ENCODE measurements at regions not wholly inside any gene's neighbourhood (a gene's known extent, or its start where the extent isn't known, plus 50 kb on each side); places are given as distances from the start of the nearest gene placed in this dataset.

DNA sequence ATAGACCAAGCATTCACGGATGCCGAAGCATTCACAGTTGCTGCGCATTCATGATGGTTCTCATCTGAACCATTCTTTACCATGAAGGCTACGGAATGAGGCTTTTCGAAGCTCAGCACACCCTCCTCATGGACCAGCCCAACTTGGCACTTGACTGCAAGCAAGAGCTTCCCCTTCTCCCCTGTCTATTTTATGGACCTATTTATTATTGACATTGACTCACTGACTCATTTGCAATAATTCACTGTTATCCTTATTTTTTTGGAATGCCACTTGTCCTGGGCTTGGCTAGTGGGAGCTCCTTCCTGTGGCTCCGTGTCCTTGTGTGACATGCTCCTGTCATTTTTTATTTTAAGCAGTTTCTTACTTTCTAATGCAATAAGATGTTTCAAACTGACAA is 51.5 kb upstream of the ICE1 start (continued):
- TF ChIP-seq GTF2F1 (IDR thresholded peaks at IDR 0.05; ENCODE audit: borderline replicate concordance, low read depth, low read length) (no peak), JUN (IDR thresholded peaks at IDR 0.05; ENCODE audit: low read depth, low read length) (no peak), SAP30 (IDR thresholded peaks at IDR 0.05; ENCODE audit: insufficient read depth, insufficient replicate concordance, low read length) (no peak), PHF8 (conservative IDR thresholded peaks at IDR 0.05; ENCODE audit: low read depth, low read length) (no peak)

Data from H1 (cell line).